ENCODE measurements at regions not wholly inside any gene's neighbourhood (a gene's known extent, or its start where the extent isn't known, plus 50 kb on each side); places are given as distances from the start of the nearest gene placed in this dataset.

DNA sequence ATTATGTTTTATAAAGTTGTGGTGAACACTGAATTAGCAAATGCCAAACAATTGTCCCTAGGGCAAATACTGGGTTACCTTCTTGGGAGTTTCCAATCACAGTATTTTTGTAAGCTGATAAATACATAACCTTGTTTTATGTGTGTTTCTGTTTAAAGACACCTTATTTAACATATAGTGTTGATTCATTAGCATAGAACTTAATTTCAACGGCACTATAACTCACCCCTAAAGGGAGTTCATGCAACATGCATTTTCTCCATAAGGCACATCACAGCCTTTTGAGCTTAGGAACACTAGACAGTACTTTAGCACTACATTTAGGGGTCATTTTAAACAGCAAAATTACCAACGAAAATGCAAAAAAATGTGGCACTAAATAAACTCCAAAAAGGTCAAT, 74.2 kb upstream of the TYRP1 start:
- TF ChIP-seq, protein P1, sequence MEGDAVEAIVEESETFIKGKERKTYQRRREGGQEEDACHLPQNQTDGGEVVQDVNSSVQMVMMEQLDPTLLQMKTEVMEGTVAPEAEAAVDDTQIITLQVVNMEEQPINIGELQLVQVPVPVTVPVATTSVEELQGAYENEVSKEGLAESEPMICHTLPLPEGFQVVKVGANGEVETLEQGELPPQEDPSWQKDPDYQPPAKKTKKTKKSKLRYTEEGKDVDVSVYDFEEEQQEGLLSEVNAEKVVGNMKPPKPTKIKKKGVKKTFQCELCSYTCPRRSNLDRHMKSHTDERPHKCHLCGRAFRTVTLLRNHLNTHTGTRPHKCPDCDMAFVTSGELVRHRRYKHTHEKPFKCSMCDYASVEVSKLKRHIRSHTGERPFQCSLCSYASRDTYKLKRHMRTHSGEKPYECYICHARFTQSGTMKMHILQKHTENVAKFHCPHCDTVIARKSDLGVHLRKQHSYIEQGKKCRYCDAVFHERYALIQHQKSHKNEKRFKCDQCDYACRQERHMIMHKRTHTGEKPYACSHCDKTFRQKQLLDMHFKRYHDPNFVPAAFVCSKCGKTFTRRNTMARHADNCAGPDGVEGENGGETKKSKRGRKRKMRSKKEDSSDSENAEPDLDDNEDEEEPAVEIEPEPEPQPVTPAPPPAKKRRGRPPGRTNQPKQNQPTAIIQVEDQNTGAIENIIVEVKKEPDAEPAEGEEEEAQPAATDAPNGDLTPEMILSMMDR (IDR thresholded peaks at IDR 0.05): no peak
- TF ChIP-seq, protein P2, sequence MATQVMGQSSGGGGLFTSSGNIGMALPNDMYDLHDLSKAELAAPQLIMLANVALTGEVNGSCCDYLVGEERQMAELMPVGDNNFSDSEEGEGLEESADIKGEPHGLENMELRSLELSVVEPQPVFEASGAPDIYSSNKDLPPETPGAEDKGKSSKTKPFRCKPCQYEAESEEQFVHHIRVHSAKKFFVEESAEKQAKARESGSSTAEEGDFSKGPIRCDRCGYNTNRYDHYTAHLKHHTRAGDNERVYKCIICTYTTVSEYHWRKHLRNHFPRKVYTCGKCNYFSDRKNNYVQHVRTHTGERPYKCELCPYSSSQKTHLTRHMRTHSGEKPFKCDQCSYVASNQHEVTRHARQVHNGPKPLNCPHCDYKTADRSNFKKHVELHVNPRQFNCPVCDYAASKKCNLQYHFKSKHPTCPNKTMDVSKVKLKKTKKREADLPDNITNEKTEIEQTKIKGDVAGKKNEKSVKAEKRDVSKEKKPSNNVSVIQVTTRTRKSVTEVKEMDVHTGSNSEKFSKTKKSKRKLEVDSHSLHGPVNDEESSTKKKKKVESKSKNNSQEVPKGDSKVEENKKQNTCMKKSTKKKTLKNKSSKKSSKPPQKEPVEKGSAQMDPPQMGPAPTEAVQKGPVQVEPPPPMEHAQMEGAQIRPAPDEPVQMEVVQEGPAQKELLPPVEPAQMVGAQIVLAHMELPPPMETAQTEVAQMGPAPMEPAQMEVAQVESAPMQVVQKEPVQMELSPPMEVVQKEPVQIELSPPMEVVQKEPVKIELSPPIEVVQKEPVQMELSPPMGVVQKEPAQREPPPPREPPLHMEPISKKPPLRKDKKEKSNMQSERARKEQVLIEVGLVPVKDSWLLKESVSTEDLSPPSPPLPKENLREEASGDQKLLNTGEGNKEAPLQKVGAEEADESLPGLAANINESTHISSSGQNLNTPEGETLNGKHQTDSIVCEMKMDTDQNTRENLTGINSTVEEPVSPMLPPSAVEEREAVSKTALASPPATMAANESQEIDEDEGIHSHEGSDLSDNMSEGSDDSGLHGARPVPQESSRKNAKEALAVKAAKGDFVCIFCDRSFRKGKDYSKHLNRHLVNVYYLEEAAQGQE (IDR thresholded peaks at IDR 0.05; ENCODE audit: insufficient read depth in 1 of 2, low read depth in 2 of 2, low read length in 1 of 2): no peak
- TF ChIP-seq SIN3A (IDR thresholded peaks at IDR 0.05; ENCODE audit: borderline replicate concordance, insufficient read depth, low read depth, low read length) (no peak), TCF7L2 (IDR thresholded peaks at IDR 0.05; ENCODE audit: low read depth, low read length) (no peak)

All from Panc1 (cell line).